Panc1 (cell line): ENCODE measurements at regions not wholly inside any gene's neighbourhood (a gene's known extent, or its start where the extent isn't known, plus 50 kb on each side); places are given as distances from the start of the nearest gene placed in this dataset.

Source experiments
- ATAC-seq: fragments of 200-7000 bp; cut with Tn5 transposase; 2 replicates; pipeline ENCODE4 v1.9.1; 2020; ENCODE audit warnings: mild to moderate bottlenecking, moderate library complexity
- BruUV-seq: library from RNA; stranded (reverse); fragments of 400-500 nt; replicated peaks from 2 replicates; lab custom pipeline; 2021; lab: Mats Ljungman, UMichigan
- CTCF ChIA-PET: fragments of 300-600 bp; sonication (Branson Sonifier 250); formaldehyde crosslinking; loops from one replicate; lab custom pipeline; 2022; ENCODE audit warnings: antibody characterized with exemption; lab: Charles Lee
- POLR2A ChIA-PET: fragments of 300-600 bp; sonication (Branson Sonifier 250); formaldehyde crosslinking; loops from one replicate; lab custom pipeline; 2022; ENCODE audit warnings: antibody characterized with exemption; lab: Charles Lee
- DNase-seq: peaks from one replicate; pipeline ENCODE4 v3.0.0-alpha.2; 2010; ENCODE audit warnings: low read depth, low spot score
- H3K27ac ChIP-seq: 2 replicates; pipeline ENCODE4 v1.5.1; 2011; ENCODE audit warnings: mild to moderate bottlenecking, low read length, inconsistent platforms
- H3K27me3 ChIP-seq: fragments of 200-500 bp; sonication (Bioruptor generic); 2 replicates; pipeline ENCODE4 v1.6.0; 2014; ENCODE audit warnings: low read length, inconsistent platforms; ENCODE audit not compliant: control insufficient read depth, insufficient read depth
- H3K36me3 ChIP-seq: fragments of 200-500 bp; sonication (Bioruptor generic); 2 replicates; pipeline ENCODE4 v1.5.1; 2014; ENCODE audit warnings: inconsistent platforms, mild to moderate bottlenecking, low read length, moderate library complexity; ENCODE audit not compliant: control insufficient read depth, insufficient read depth
- H3K4me1 ChIP-seq: 2 replicates; pipeline ENCODE4 v1.5.1; 2011; ENCODE audit warnings: inconsistent platforms, mild to moderate bottlenecking, low read length, moderate library complexity; ENCODE audit not compliant: control insufficient read depth, insufficient read depth
- H3K4me3 ChIP-seq, 2 experiments: 2 replicates each; pipeline ENCODE4 v1.5.1; 2011 to 2012; ENCODE audit warnings: low read depth in 2 of 2, low read length in 2 of 2, mild to moderate bottlenecking in 2 of 2, inconsistent platforms in 1 of 2, moderate library complexity in 1 of 2
- H3K9me3 ChIP-seq: fragments of 200-500 bp; sonication (Bioruptor generic); 2 replicates; pipeline ENCODE4 v1.5.1; 2014; ENCODE audit warnings: low read depth, mild to moderate bottlenecking, inconsistent platforms, low read length, moderate library complexity; ENCODE audit not compliant: control insufficient read depth, insufficient read depth
- POLR2AphosphoS5 ChIP-seq: IDR thresholded peaks from 2 replicates; pipeline ENCODE4 v1.6.1; 2012; ENCODE audit warnings: mild to moderate bottlenecking, low read depth, low read length, moderate library complexity
- SIN3A ChIP-seq: IDR thresholded peaks from 2 replicates; pipeline ENCODE4 v1.6.1; 2012; ENCODE audit warnings: low read depth, mild to moderate bottlenecking, low read length, moderate library complexity, borderline replicate concordance; ENCODE audit not compliant: insufficient read depth
- TCF7L2 ChIP-seq: IDR thresholded peaks from 2 replicates; pipeline ENCODE4 v1.6.1; 2011; ENCODE audit warnings: mild to moderate bottlenecking, low read depth, low read length, inconsistent platforms
- in situ Hi-C: cut with HindIII; loops from 2 replicates; pipeline ENCODE4 v1.10.0; 2016; ENCODE audit warnings: low sequenced_read_pairs, low pct_unique_long_range_greater_than_20kb
- intact Hi-C: fragments of 100-400 bp; cut with micrococcal nuclease; formaldehyde crosslinking; loops from one replicate; pipeline ENCODE4 v1.10.0; 2022; ENCODE audit not compliant: unreplicated experiment
- TF ChIP-seq, protein P1 (sequence below), 2 experiments: IDR thresholded peaks; 2 replicates each; pipeline ENCODE4 v1.6.1; 2011 to 2012; ENCODE audit warnings: low read depth in 2 of 2, control low read depth in 1 of 2, low read length in 1 of 2, mild to moderate bottlenecking in 1 of 2, moderate library complexity in 1 of 2; ENCODE audit not compliant: insufficient read depth in 1 of 2
- TF ChIP-seq, protein P2 (sequence below): fragments of 450-650 bp; IDR thresholded peaks from 2 replicates; pipeline ENCODE4 v1.5.1; 2017; ENCODE audit warnings: mild to moderate bottlenecking

DNA sequence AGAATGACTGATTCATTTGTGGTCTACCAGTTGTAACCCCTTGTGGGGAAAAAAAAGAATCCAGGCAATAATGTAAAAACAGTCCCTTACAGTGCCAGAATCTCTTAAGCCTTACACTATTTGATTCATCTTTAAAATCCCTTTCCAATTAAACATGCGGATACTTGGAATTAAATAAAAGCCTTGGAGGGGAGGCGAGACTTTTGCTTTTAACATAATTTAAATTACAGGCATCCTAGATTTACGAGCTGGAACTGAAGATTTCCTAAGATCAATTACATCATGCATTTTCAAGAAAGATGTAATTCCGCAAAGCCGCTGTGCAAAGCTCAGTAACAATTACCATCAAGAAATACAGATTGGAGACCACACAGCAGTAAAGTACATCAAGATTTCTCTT, 370.2 kb downstream of the MTRR start:
- BruUV-seq = no TSS peak
- DNase-seq (no peak), ATAC-seq (no peak)
- H3K27me3 ChIP-seq = no peaks in the 10 kb centered on the region
- H3K4me3 ChIP-seq = no peak overlapping the region
- POLR2A ChIA-PET = no interaction called here
- H3K27ac ChIP-seq = no peak overlapping the region
- no peaks in the 10 kb centered on the region for H3K4me1 ChIP-seq
- H3K36me3 ChIP-seq = no peaks in the 10 kb centered on the region
- CTCF ChIA-PET = no interaction called here
- in situ Hi-C loops (no loop called here), intact Hi-C loops (no loop called here)
- H3K9me3 ChIP-seq = no peaks in the 10 kb centered on the region
- TF ChIP-seq, protein P1, sequence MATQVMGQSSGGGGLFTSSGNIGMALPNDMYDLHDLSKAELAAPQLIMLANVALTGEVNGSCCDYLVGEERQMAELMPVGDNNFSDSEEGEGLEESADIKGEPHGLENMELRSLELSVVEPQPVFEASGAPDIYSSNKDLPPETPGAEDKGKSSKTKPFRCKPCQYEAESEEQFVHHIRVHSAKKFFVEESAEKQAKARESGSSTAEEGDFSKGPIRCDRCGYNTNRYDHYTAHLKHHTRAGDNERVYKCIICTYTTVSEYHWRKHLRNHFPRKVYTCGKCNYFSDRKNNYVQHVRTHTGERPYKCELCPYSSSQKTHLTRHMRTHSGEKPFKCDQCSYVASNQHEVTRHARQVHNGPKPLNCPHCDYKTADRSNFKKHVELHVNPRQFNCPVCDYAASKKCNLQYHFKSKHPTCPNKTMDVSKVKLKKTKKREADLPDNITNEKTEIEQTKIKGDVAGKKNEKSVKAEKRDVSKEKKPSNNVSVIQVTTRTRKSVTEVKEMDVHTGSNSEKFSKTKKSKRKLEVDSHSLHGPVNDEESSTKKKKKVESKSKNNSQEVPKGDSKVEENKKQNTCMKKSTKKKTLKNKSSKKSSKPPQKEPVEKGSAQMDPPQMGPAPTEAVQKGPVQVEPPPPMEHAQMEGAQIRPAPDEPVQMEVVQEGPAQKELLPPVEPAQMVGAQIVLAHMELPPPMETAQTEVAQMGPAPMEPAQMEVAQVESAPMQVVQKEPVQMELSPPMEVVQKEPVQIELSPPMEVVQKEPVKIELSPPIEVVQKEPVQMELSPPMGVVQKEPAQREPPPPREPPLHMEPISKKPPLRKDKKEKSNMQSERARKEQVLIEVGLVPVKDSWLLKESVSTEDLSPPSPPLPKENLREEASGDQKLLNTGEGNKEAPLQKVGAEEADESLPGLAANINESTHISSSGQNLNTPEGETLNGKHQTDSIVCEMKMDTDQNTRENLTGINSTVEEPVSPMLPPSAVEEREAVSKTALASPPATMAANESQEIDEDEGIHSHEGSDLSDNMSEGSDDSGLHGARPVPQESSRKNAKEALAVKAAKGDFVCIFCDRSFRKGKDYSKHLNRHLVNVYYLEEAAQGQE (IDR thresholded peaks at IDR 0.05; ENCODE audit: insufficient read depth in 1 of 2, low read depth in 2 of 2, low read length in 1 of 2) = no peak
- TF ChIP-seq SIN3A (no peak), POLR2AphosphoS5 (no peak)

DNA sequence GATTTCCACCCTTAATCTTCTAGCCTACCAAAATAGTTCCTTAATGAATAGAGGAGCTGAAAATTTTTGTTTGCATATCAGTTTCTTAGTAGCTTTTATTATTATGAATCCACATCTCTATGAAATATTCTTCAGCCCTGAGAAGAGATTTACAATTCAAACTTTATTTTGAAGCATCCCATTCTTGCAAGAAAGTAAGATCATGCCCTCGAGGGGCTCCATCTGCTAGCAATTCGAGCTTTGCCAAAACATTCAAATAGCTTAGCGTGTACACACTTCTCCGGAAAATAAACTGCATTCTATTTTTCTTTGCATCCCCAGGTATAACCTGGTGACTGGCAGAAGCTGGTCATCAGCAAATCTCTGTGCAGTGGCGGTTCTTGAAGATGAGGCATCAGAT, 370.7 kb downstream of the MTRR start:
- H3K9me3 ChIP-seq = no peaks in the 10 kb centered on the region
- no peaks in the 10 kb centered on the region for H3K36me3 ChIP-seq
- no peak overlapping the region for H3K4me3 ChIP-seq
- H3K27me3 ChIP-seq = no peaks in the 10 kb centered on the region
- intact Hi-C loops (no loop called here), in situ Hi-C loops (no loop called here)
- no peak for DNase-seq
- H3K4me1 ChIP-seq = no peaks in the 10 kb centered on the region
- no TSS peak for BruUV-seq
- H3K27ac ChIP-seq = no peak overlapping the region
- ATAC-seq = no peak
- ChIA-PET CTCF (no interaction called here), POLR2A (no interaction called here)
- TF ChIP-seq, protein P1 (IDR thresholded peaks at IDR 0.05; ENCODE audit: insufficient read depth in 1 of 2, low read depth in 2 of 2, low read length in 1 of 2) = no peak
- no peak for TF ChIP-seq SIN3A
- TF ChIP-seq POLR2AphosphoS5 = no peak
- TF ChIP-seq, protein P2, sequence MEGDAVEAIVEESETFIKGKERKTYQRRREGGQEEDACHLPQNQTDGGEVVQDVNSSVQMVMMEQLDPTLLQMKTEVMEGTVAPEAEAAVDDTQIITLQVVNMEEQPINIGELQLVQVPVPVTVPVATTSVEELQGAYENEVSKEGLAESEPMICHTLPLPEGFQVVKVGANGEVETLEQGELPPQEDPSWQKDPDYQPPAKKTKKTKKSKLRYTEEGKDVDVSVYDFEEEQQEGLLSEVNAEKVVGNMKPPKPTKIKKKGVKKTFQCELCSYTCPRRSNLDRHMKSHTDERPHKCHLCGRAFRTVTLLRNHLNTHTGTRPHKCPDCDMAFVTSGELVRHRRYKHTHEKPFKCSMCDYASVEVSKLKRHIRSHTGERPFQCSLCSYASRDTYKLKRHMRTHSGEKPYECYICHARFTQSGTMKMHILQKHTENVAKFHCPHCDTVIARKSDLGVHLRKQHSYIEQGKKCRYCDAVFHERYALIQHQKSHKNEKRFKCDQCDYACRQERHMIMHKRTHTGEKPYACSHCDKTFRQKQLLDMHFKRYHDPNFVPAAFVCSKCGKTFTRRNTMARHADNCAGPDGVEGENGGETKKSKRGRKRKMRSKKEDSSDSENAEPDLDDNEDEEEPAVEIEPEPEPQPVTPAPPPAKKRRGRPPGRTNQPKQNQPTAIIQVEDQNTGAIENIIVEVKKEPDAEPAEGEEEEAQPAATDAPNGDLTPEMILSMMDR = no peak
- no peak for TF ChIP-seq TCF7L2
